Cardiac muscle cell (in vitro differentiated cells and primary cell): ENCODE measurements at regions not wholly inside any gene's neighbourhood (a gene's known extent, or its start where the extent isn't known, plus 50 kb on each side); places are given as distances from the start of the nearest gene placed in this dataset.
"Not testable (repeated sequence)": the region's sequence is repeated elsewhere in the genome, so short reads cannot be mapped to it uniquely, and the experiment has no call there.

Experiments
- DNase-seq, 2 donors: peaks; one replicate each; pipeline versions ENCODE4 v3.0.0 to v3.0.0-alpha.2; 2010 to 2017; ENCODE audit warnings: low read depth in 1 of 2, low spot score in 1 of 2
- H3K27ac ChIP-seq: fragments of 200-600 bp; sonication (generic); 2 replicates; pipeline ENCODE4 v1.5.1; 2016
- H3K27me3 ChIP-seq: fragments of 200-600 bp; sonication (generic); 2 replicates; pipeline ENCODE4 v1.6.0; 2016; ENCODE audit warnings: control low read depth
- H3K36me3 ChIP-seq: fragments of 200-600 bp; sonication (generic); 2 replicates; pipeline ENCODE4 v1.5.1; 2016; ENCODE audit warnings: control low read depth
- H3K4me1 ChIP-seq: fragments of 200-600 bp; sonication (generic); 2 replicates; pipeline ENCODE4 v1.8.1; 2017; ENCODE audit warnings: low read depth, mild to moderate bottlenecking, mixed run types
- H3K4me3 ChIP-seq: fragments of 200-600 bp; sonication (generic); 2 replicates; pipeline ENCODE4 v1.5.1; 2016; ENCODE audit warnings: mild to moderate bottlenecking
- H3K9me3 ChIP-seq: fragments of 200-600 bp; sonication (generic); 2 replicates; pipeline ENCODE4 v1.5.1; 2017; ENCODE audit warnings: low read depth, mild to moderate bottlenecking, control low read depth
- CTCF ChIP-seq: IDR thresholded peaks from 2 replicates; pipeline ENCODE4 v1.5.1; 2012; ENCODE audit warnings: low read depth, mild to moderate bottlenecking, low read length

GRCh38 chr2:94767336-94767735 is 103.9 kb upstream of the TEKT4 start:
- Histone ChIP-seq H3K27ac (no peak overlapping the region), H3K9me3 (no peaks in the 10 kb centered on the region), H3K27me3 (no peaks in the 10 kb centered on the region), H3K36me3 (no peaks in the 10 kb centered on the region), H3K4me3 (no peak overlapping the region), H3K4me1 (no peaks in the 10 kb centered on the region)
- DNase-seq, result no peak
- TF ChIP-seq CTCF, result no peak

GRCh38 chr2:94769733-94770132 is 101.5 kb upstream of the TEKT4 start:
- Histone ChIP-seq H3K4me1 (no peaks in the 10 kb centered on the region), H3K27ac (no peak overlapping the region), H3K36me3 (no peaks in the 10 kb centered on the region), H3K4me3 (no peak overlapping the region), H3K27me3 (no peaks in the 10 kb centered on the region), H3K9me3 (no peaks in the 10 kb centered on the region)
- DNase-seq, result no peak
- TF ChIP-seq CTCF, result no peak

- no peak for TF ChIP-seq CTCF
- no peak for DNase-seq
Measured at GRCh38 chr2:94774851-94775250, 96.4 kb upstream of the TEKT4 start.

GRCh38 chr2:94776036-94776435 is 95.2 kb upstream of the TEKT4 start:
- no peak for TF ChIP-seq CTCF
- Histone ChIP-seq H3K4me1 (no peaks in the 10 kb centered on the region), H3K4me3 (no peak overlapping the region), H3K27me3 (no peaks in the 10 kb centered on the region), H3K36me3 (no peaks in the 10 kb centered on the region), H3K27ac (no peak overlapping the region), H3K9me3 (no peaks in the 10 kb centered on the region)
- no peak for DNase-seq

More at GRCh38 chr2:94774851-94775250, 96.4 kb upstream of the TEKT4 start:
- no peaks in the 10 kb centered on the region for H3K4me1 ChIP-seq
- no peaks in the 10 kb centered on the region for H3K36me3 ChIP-seq
- no peaks in the 10 kb centered on the region for H3K27me3 ChIP-seq
- no peaks in the 10 kb centered on the region for H3K9me3 ChIP-seq
- H3K27ac ChIP-seq, result no peak overlapping the region
- H3K4me3 ChIP-seq, result no peak overlapping the region

- DNase-seq, H3K27me3 ChIP-seq, H3K4me1 ChIP-seq, H3K4me3 ChIP-seq, H3K9me3 ChIP-seq, H3K27ac ChIP-seq, H3K36me3 ChIP-seq: not testable (repeated sequence)
Measured at GRCh38 chr2:94785105-94785504, 86.1 kb upstream of the TEKT4 start.

- H3K36me3 ChIP-seq, H3K4me1 ChIP-seq, H3K27me3 ChIP-seq, H3K4me3 ChIP-seq, DNase-seq, H3K9me3 ChIP-seq, H3K27ac ChIP-seq: not testable (repeated sequence)
Measured at GRCh38 chr2:94786424-94786823, 84.8 kb upstream of the TEKT4 start.

GRCh38 chr2:94790169-94790568 is 81.1 kb upstream of the TEKT4 start:
- not testable (repeated sequence) for DNase-seq, H3K4me3 ChIP-seq, H3K27ac ChIP-seq, H3K4me1 ChIP-seq, H3K27me3 ChIP-seq, H3K36me3 ChIP-seq, H3K9me3 ChIP-seq
